ENCODE measurements at regions not wholly inside any gene's neighbourhood (a gene's known extent, or its start where the extent isn't known, plus 50 kb on each side); places are given as distances from the start of the nearest gene placed in this dataset.

- no peak for TF ChIP-seq POLR2A (IDR thresholded peaks at IDR 0.05; ENCODE audit: low read length)
- TF ChIP-seq GATA1 (IDR thresholded peaks at IDR 0.05; ENCODE audit: low read depth, low read length), result no peak
Measured at GRCh38 chr4:45006078-45006477, 279.7 kb upstream of the GNPDA2 start.
